Naive thymus-derived CD8-positive, alpha-beta T cell (primary cell): ENCODE measurements at regions not wholly inside any gene's neighbourhood (a gene's known extent, or its start where the extent isn't known, plus 50 kb on each side); places are given as distances from the start of the nearest gene placed in this dataset.

Source experiments
- ATAC-seq, 2 donors: fragments of 150-1000 bp; cut with Tn5 transposase in 1 of 2; sonication (Bioruptor Pico), chemical (Tn5 transposase) in 1 of 2; 1 replicate in 1 of 2; 2 replicates in 1 of 2; pipeline ENCODE4 v1.10.0; 2021; ENCODE audit warnings: mild to moderate bottlenecking in 2 of 2, moderate library complexity in 2 of 2
- POLR2A ChIA-PET: fragments of 350-600 bp; sonication (Branson Sonifier 250); formaldehyde crosslinking; loops from one replicate; lab custom pipeline; 2021; ENCODE audit warnings: antibody characterized with exemption; lab: Charles Lee
- DNase-seq, 10 donors: peaks; one replicate each; pipeline versions ENCODE4 v3.0.0 to v3.0.0-alpha.2; 2020 to 2022
- H3K27ac Mint-ChIP-seq, 10 donors: one replicate each; pipeline ENCODE4 v1.8.0; 2020 to 2022; ENCODE audit warnings: mild to moderate bottlenecking in 10 of 10, mixed read lengths in 10 of 10, moderate library complexity in 4 of 10, inconsistent platforms in 1 of 10
- H3K27me3 Mint-ChIP-seq, 5 donors: one replicate each; pipeline ENCODE4 v1.8.0; 2021 to 2022; ENCODE audit warnings: mixed read lengths in 5 of 5
- H3K36me3 Mint-ChIP-seq, 3 donors: one replicate each; pipeline ENCODE4 v1.8.0; 2020 to 2022; ENCODE audit warnings: mixed read lengths in 3 of 3, mild to moderate bottlenecking in 2 of 3, inconsistent platforms in 1 of 3
- H3K4me1 Mint-ChIP-seq, 4 donors: one replicate each; pipeline ENCODE4 v1.8.0; 2021 to 2022; ENCODE audit warnings: mixed read lengths in 4 of 4
- H3K4me3 Mint-ChIP-seq, 10 donors: one replicate each; pipeline ENCODE4 v1.8.0; 2020 to 2022; ENCODE audit warnings: mild to moderate bottlenecking in 10 of 10, mixed read lengths in 10 of 10, moderate library complexity in 6 of 10, inconsistent platforms in 1 of 10
- H3K9me3 Mint-ChIP-seq, 9 donors: one replicate each; pipeline ENCODE4 v1.8.0; 2020 to 2022; ENCODE audit warnings: mixed read lengths in 9 of 9, mild to moderate bottlenecking in 3 of 9, inconsistent platforms in 1 of 9, moderate library complexity in 1 of 9

GRCh38 chr3:25046911-25047771 is 380.9 kb upstream of the RARB start:
- no peaks in the 10 kb centered on the region for H3K27me3 Mint-ChIP-seq
- ATAC-seq, result no peak
- no peak overlapping the region for H3K27ac Mint-ChIP-seq
- no peaks in the 10 kb centered on the region for H3K36me3 Mint-ChIP-seq
- DNase-seq, result no peak
- no peaks in the 10 kb centered on the region for H3K4me1 Mint-ChIP-seq
- H3K4me3 Mint-ChIP-seq, result no peak overlapping the region
- H3K9me3 Mint-ChIP-seq, result peaks cover 0 to 12% (median 0%) of the 10 kb centered on the region in 9 donors
- POLR2A ChIA-PET, result no interaction called here

- Mint-ChIP-seq H3K27me3 (no peaks in the 10 kb centered on the region), H3K4me3 (no peak overlapping the region), H3K36me3 (no peaks in the 10 kb centered on the region), H3K4me1 (no peaks in the 10 kb centered on the region), H3K27ac (no peak overlapping the region), H3K9me3 (peaks cover 0 to 12% (median 0%) of the 10 kb centered on the region in 9 donors)
- DNase-seq, result no peak
- POLR2A ChIA-PET, result no interaction called here
- no peak for ATAC-seq
Observed at GRCh38 chr3:25049304-25049703, 378.8 kb upstream of the RARB start.

- DNase-seq (no peak), ATAC-seq (no peak)
- no peak overlapping the region for H3K4me3 Mint-ChIP-seq
Observed at GRCh38 chr3:25053360-25053759, 374.7 kb upstream of the RARB start.

GRCh38 chr3:25056036-25056755 is 371.9 kb upstream of the RARB start:
- H3K9me3 Mint-ChIP-seq, result peaks cover 0 to 2% (median 0%) of the 10 kb centered on the region in 9 donors
- no peaks in the 10 kb centered on the region for H3K36me3 Mint-ChIP-seq
- H3K27me3 Mint-ChIP-seq, result no peaks in the 10 kb centered on the region
- no peak for ATAC-seq
- H3K4me1 Mint-ChIP-seq, result no peaks in the 10 kb centered on the region
- no peak overlapping the region for H3K27ac Mint-ChIP-seq
- DNase-seq, result no peak
- no peak overlapping the region for H3K4me3 Mint-ChIP-seq
- POLR2A ChIA-PET, result no interaction called here

More at GRCh38 chr3:25053360-25053759, 374.7 kb upstream of the RARB start:
- Mint-ChIP-seq H3K9me3 (peaks cover 0 to 6% (median 0%) of the 10 kb centered on the region in 9 donors), H3K36me3 (no peaks in the 10 kb centered on the region), H3K4me1 (no peaks in the 10 kb centered on the region), H3K27ac (no peak overlapping the region), H3K27me3 (no peaks in the 10 kb centered on the region)
- POLR2A ChIA-PET, result no interaction called here

GRCh38 chr3:25056803-25057351 is 371.2 kb upstream of the RARB start:
- no peaks in the 10 kb centered on the region for H3K4me1 Mint-ChIP-seq

GRCh38 chr3:25057379-25057778 is 370.7 kb upstream of the RARB start:
- POLR2A ChIA-PET, result no interaction called here
- no peaks in the 10 kb centered on the region for H3K36me3 Mint-ChIP-seq
- no peaks in the 10 kb centered on the region for H3K4me1 Mint-ChIP-seq
- H3K4me3 Mint-ChIP-seq, result no peak overlapping the region
- DNase-seq, result no peak
- no peaks in the 10 kb centered on the region for H3K27me3 Mint-ChIP-seq
- ATAC-seq, result no peak
- no peak overlapping the region for H3K27ac Mint-ChIP-seq
- peaks cover 0 to 2% (median 0%) of the 10 kb centered on the region in 9 donors for H3K9me3 Mint-ChIP-seq

More at GRCh38 chr3:25056803-25057351, 371.2 kb upstream of the RARB start:
- POLR2A ChIA-PET, result no interaction called here
- Mint-ChIP-seq H3K27me3 (no peaks in the 10 kb centered on the region), H3K27ac (no peak overlapping the region), H3K9me3 (peaks cover 0 to 2% (median 0%) of the 10 kb centered on the region in 9 donors), H3K4me3 (no peak overlapping the region), H3K36me3 (no peaks in the 10 kb centered on the region)
- ATAC-seq (no peak), DNase-seq (no peak)

- Mint-ChIP-seq H3K4me3 (no peak overlapping the region), H3K27ac (no peak overlapping the region), H3K4me1 (no peaks in the 10 kb centered on the region), H3K36me3 (no peaks in the 10 kb centered on the region), H3K27me3 (no peaks in the 10 kb centered on the region), H3K9me3 (peaks cover 0 to 7% (median 2%) of the 10 kb centered on the region in 9 donors)
- POLR2A ChIA-PET, result no interaction called here
- DNase-seq, result no peak
- ATAC-seq, result no peak
Observed at GRCh38 chr3:25064681-25065080, 363.4 kb upstream of the RARB start.

GRCh38 chr3:25069970-25070369 is 358.1 kb upstream of the RARB start:
- no peak for DNase-seq
- Mint-ChIP-seq H3K4me3 (no peak overlapping the region), H3K27me3 (no peaks in the 10 kb centered on the region), H3K4me1 (no peaks in the 10 kb centered on the region), H3K27ac (no peak overlapping the region), H3K9me3 (peaks cover 0 to 13% (median 3%) of the 10 kb centered on the region in 9 donors), H3K36me3 (no peaks in the 10 kb centered on the region)
- POLR2A ChIA-PET, result no interaction called here
- ATAC-seq, result no peak

GRCh38 chr3:25071846-25072245 is 356.2 kb upstream of the RARB start:
- Mint-ChIP-seq H3K4me1 (no peaks in the 10 kb centered on the region), H3K9me3 (peaks cover 0 to 11% (median 3%) of the 10 kb centered on the region in 9 donors), H3K36me3 (no peaks in the 10 kb centered on the region), H3K4me3 (no peak overlapping the region), H3K27me3 (no peaks in the 10 kb centered on the region), H3K27ac (no peak overlapping the region)
- ATAC-seq (no peak), DNase-seq (no peak)
- POLR2A ChIA-PET, result no interaction called here

GRCh38 chr3:25073423-25073822 is 354.6 kb upstream of the RARB start:
- POLR2A ChIA-PET, result no interaction called here
- no peak for ATAC-seq
- Mint-ChIP-seq H3K4me1 (no peaks in the 10 kb centered on the region), H3K36me3 (no peaks in the 10 kb centered on the region), H3K4me3 (no peak overlapping the region), H3K27ac (no peak overlapping the region), H3K27me3 (no peaks in the 10 kb centered on the region), H3K9me3 (peaks cover 0 to 9% (median 0%) of the 10 kb centered on the region in 9 donors)
- DNase-seq, result no peak

GRCh38 chr3:25074149-25074548 is 353.9 kb upstream of the RARB start:
- DNase-seq, result no peak
- H3K27ac Mint-ChIP-seq, result no peak overlapping the region
- no peak overlapping the region for H3K4me3 Mint-ChIP-seq
- H3K36me3 Mint-ChIP-seq, result no peaks in the 10 kb centered on the region
- no peaks in the 10 kb centered on the region for H3K4me1 Mint-ChIP-seq
- POLR2A ChIA-PET, result no interaction called here
- H3K27me3 Mint-ChIP-seq, result no peaks in the 10 kb centered on the region
- no peak for ATAC-seq
- peaks cover 0 to 9% (median 0%) of the 10 kb centered on the region in 9 donors for H3K9me3 Mint-ChIP-seq

- H3K4me3 Mint-ChIP-seq, result no peak overlapping the region
- no peak overlapping the region for H3K27ac Mint-ChIP-seq
- DNase-seq (no peak), ATAC-seq (no peak)
- H3K27me3 Mint-ChIP-seq, result no peaks in the 10 kb centered on the region
- H3K9me3 Mint-ChIP-seq, result peaks cover 0 to 14% (median 3%) of the 10 kb centered on the region in 9 donors
- H3K36me3 Mint-ChIP-seq, result no peaks in the 10 kb centered on the region
- H3K4me1 Mint-ChIP-seq, result no peaks in the 10 kb centered on the region
- POLR2A ChIA-PET, result no interaction called here
Observed at GRCh38 chr3:25080461-25080860, 347.6 kb upstream of the RARB start.

- peaks cover 0 to 8% (median 0%) of the 10 kb centered on the region in 3 donors for H3K36me3 Mint-ChIP-seq
- no peaks in the 10 kb centered on the region for H3K4me1 Mint-ChIP-seq
- no peak for DNase-seq
- no peaks in the 10 kb centered on the region for H3K27me3 Mint-ChIP-seq
- H3K4me3 Mint-ChIP-seq, result no peak overlapping the region
- ATAC-seq, result no peak
- H3K27ac Mint-ChIP-seq, result no peak overlapping the region
- POLR2A ChIA-PET, result no interaction called here
- H3K9me3 Mint-ChIP-seq, result peaks cover 0 to 18% (median 6%) of the 10 kb centered on the region in 9 donors
Observed at GRCh38 chr3:25084016-25084415, 344.0 kb upstream of the RARB start.
